Natural killer cell (primary cell): ENCODE measurements at regions not wholly inside any gene's neighbourhood (a gene's known extent, or its start where the extent isn't known, plus 50 kb on each side); places are given as distances from the start of the nearest gene placed in this dataset.
"Not testable (repeated sequence)": the region's sequence is repeated elsewhere in the genome, so short reads cannot be mapped to it uniquely, and the experiment has no call there.

Experiments
- ATAC-seq, 3 donors: fragments of 150-1000 bp in 2 of 3; fragments of 200-7000 bp in 1 of 3; cut with Tn5 transposase; 1 replicate in 1 of 3; 2 replicates in 2 of 3; pipeline ENCODE4 v1.10.0; 2021; ENCODE audit warnings: mild to moderate bottlenecking in 2 of 3, moderate library complexity in 2 of 3
- DNase-seq, 2 donors: peaks; one replicate each; pipeline versions ENCODE4 v3.0.0 to v3.0.0-alpha.2; 2013 to 2021; ENCODE audit warnings: mixed read lengths in 1 of 2
- H3K27ac ChIP-seq: one replicate; pipeline ENCODE4 v1.5.1; 2013; ENCODE audit warnings: mild to moderate bottlenecking, low read length
- H3K27me3 ChIP-seq: one replicate; pipeline ENCODE4 v1.6.1; 2013; ENCODE audit warnings: low read length; ENCODE audit not compliant: control insufficient read depth, insufficient read depth
- H3K36me3 ChIP-seq: one replicate; pipeline ENCODE4 v1.6.1; 2013; ENCODE audit warnings: low read length; ENCODE audit not compliant: control insufficient read depth, insufficient read depth
- H3K4me1 ChIP-seq: one replicate; pipeline ENCODE4 v1.6.1; 2013; ENCODE audit warnings: low read length; ENCODE audit not compliant: control insufficient read depth, insufficient read depth
- H3K4me3 ChIP-seq: one replicate; pipeline ENCODE4 v1.5.1; 2013; ENCODE audit warnings: low read length
- H3K9me3 ChIP-seq: one replicate; pipeline ENCODE4 v1.6.1; 2013; ENCODE audit warnings: low read length; ENCODE audit not compliant: control insufficient read depth, insufficient read depth
- H3K27ac Mint-ChIP-seq, 2 donors: one replicate each; pipeline ENCODE4 v1.8.0; 2022; ENCODE audit warnings: mild to moderate bottlenecking in 2 of 2, mixed read lengths in 2 of 2, moderate library complexity in 1 of 2
- H3K27me3 Mint-ChIP-seq, 2 donors: one replicate each; pipeline ENCODE4 v1.8.0; 2022; ENCODE audit warnings: low read depth in 2 of 2, mixed read lengths in 2 of 2
- H3K36me3 Mint-ChIP-seq: one replicate; pipeline ENCODE4 v1.8.0; 2022; ENCODE audit warnings: mixed read lengths
- H3K4me1 Mint-ChIP-seq, 2 donors: one replicate each; pipeline ENCODE4 v1.8.0; 2022; ENCODE audit warnings: mixed read lengths in 2 of 2
- H3K4me3 Mint-ChIP-seq: one replicate; pipeline ENCODE4 v1.8.0; 2022; ENCODE audit warnings: mild to moderate bottlenecking, moderate library complexity, mixed read lengths
- H3K9me3 Mint-ChIP-seq, 2 donors: one replicate each; pipeline ENCODE4 v1.8.0; 2022; ENCODE audit warnings: mixed read lengths in 2 of 2
- CTCF ChIP-seq: fragments of 200-600 bp; IDR thresholded peaks from one replicate; pipeline ENCODE4 v1.8.0; 2022; ENCODE audit warnings: antibody characterized with exemption
- WGBS: methylation state at CpG from one replicate; pipeline ENCODE4 v1.1.7; 2013; ENCODE audit warnings: missing lambda C conversion rate; ENCODE audit not compliant: insufficient coverage; 5-methylcytosine and 5-hydroxymethylcytosine counted together
- intact Hi-C: fragments of 100-400 bp; cut with micrococcal nuclease; formaldehyde crosslinking; loops from one replicate; pipeline ENCODE4 v1.14.2; 2022

GRCh38 chr2:217351378-217351777 lies 491.5 kb upstream of the TNP1 start:
- H3K4me3 Mint-ChIP-seq, result no peak overlapping the region
- no peak overlapping the region for H3K27ac ChIP-seq
- peaks cover 10% of the 10 kb centered on the region for H3K36me3 Mint-ChIP-seq
- no peak for TF ChIP-seq CTCF
- H3K9me3 Mint-ChIP-seq, result peaks cover 2 to 15% of the 10 kb centered on the region in 2 donors
- no peak for DNase-seq
- no peaks in the 10 kb centered on the region for H3K4me1 Mint-ChIP-seq
- peaks cover 14 to 21% of the 10 kb centered on the region in 2 donors for H3K27me3 Mint-ChIP-seq
- WGBS, result 88% methylated on average over 5 of the region's 5 CpGs
- H3K27me3 ChIP-seq, result no peaks in the 10 kb centered on the region
- H3K4me1 ChIP-seq, result no peaks in the 10 kb centered on the region
- H3K9me3 ChIP-seq, result no peaks in the 10 kb centered on the region
- no peak overlapping the region for H3K4me3 ChIP-seq
- intact Hi-C loops, result no loop called here
- ATAC-seq, result no peak
- no peak overlapping the region for H3K27ac Mint-ChIP-seq
- H3K36me3 ChIP-seq, result no peaks in the 10 kb centered on the region

- Mint-ChIP-seq H3K9me3 (peaks cover 2 to 15% of the 10 kb centered on the region in 2 donors), H3K27me3 (peaks cover 9 to 14% of the 10 kb centered on the region in 2 donors), H3K36me3 (peaks cover 10% of the 10 kb centered on the region), H3K4me3 (no peak overlapping the region), H3K27ac (no peak overlapping the region), H3K4me1 (no peaks in the 10 kb centered on the region)
- Histone ChIP-seq H3K27ac (no peak overlapping the region), H3K4me3 (no peak overlapping the region), H3K9me3 (no peaks in the 10 kb centered on the region), H3K4me1 (no peaks in the 10 kb centered on the region), H3K36me3 (no peaks in the 10 kb centered on the region), H3K27me3 (no peaks in the 10 kb centered on the region)
- no peak for TF ChIP-seq CTCF
- DNase-seq (no peak), ATAC-seq (no peak)
- intact Hi-C loops, result no loop called here
- WGBS, result 80% methylated on average over 1 of the region's 1 CpG
These were observed 489.4 kb upstream of the TNP1 start for GRCh38 chr2:217349251-217349650.

- WGBS, result 46% methylated on average over 2 of the region's 3 CpGs
- H3K27me3 ChIP-seq, H3K4me3 ChIP-seq, H3K27ac ChIP-seq, H3K36me3 Mint-ChIP-seq, H3K27ac Mint-ChIP-seq, H3K9me3 ChIP-seq, ATAC-seq, intact Hi-C loops, DNase-seq, H3K36me3 ChIP-seq, H3K4me1 ChIP-seq, H3K4me3 Mint-ChIP-seq, H3K4me1 Mint-ChIP-seq: not testable (repeated sequence)
- Mint-ChIP-seq H3K27me3 (peaks cover 6 to 14% of the 10 kb centered on the region in 2 donors), H3K9me3 (peaks cover 2 to 15% of the 10 kb centered on the region in 2 donors)
These were observed 487.8 kb upstream of the TNP1 start for GRCh38 chr2:217347630-217348029.

DNA sequence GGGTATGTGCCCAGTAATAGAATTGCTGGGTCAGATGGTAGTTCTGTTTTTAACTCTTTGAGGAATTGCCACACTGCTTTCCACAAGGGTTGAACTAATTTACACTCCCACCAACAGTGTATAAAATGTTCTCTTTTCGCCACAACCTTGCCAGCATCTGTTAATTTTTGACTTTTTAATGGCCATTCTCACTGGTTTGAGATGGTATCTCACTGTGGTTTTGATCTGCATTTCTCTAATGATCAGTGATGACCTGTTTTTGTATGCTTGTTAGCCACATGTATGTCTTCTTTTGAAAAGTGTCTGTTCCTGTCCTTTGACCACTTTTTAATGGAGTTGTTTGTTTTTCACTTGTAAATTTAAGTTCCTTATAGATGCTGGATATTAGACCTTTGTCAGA lies 486.2 kb upstream of the TNP1 start:
- H3K4me3 Mint-ChIP-seq, ATAC-seq, H3K9me3 ChIP-seq, H3K36me3 ChIP-seq, H3K36me3 Mint-ChIP-seq, H3K4me1 Mint-ChIP-seq, H3K4me1 ChIP-seq, H3K27ac ChIP-seq, H3K27ac Mint-ChIP-seq, DNase-seq, H3K27me3 ChIP-seq, intact Hi-C loops, H3K4me3 ChIP-seq: not testable (repeated sequence)
- 67% methylated on average over 1 of the region's 1 CpG for WGBS
- Mint-ChIP-seq H3K9me3 (peaks cover 2 to 15% of the 10 kb centered on the region in 2 donors), H3K27me3 (peaks cover 8 to 14% of the 10 kb centered on the region in 2 donors)

- no peak overlapping the region for H3K27ac ChIP-seq
- Mint-ChIP-seq H3K4me3 (no peak overlapping the region), H3K27me3 (peaks cover 3 to 7% of the 10 kb centered on the region in 2 donors), H3K27ac (no peak overlapping the region), H3K4me1 (no peaks in the 10 kb centered on the region), H3K36me3 (no peaks in the 10 kb centered on the region), H3K9me3 (no peaks in the 10 kb centered on the region)
- H3K4me3 ChIP-seq, result no peak overlapping the region
- ATAC-seq, result no peak
- H3K36me3 ChIP-seq, result no peaks in the 10 kb centered on the region
- TF ChIP-seq CTCF, result no peak
- 79% methylated on average over 1 of the region's 1 CpG for WGBS
- H3K27me3 ChIP-seq, result no peaks in the 10 kb centered on the region
- no peaks in the 10 kb centered on the region for H3K4me1 ChIP-seq
- no peaks in the 10 kb centered on the region for H3K9me3 ChIP-seq
- intact Hi-C loops, result no loop called here
- no peak for DNase-seq
These were observed 481.0 kb upstream of the TNP1 start for GRCh38 chr2:217340899-217341298.
